ENCODE measurements at regions not wholly inside any gene's neighbourhood (a gene's known extent, or its start where the extent isn't known, plus 50 kb on each side); places are given as distances from the start of the nearest gene placed in this dataset.
"Not testable (repeated sequence)": the region's sequence is repeated elsewhere in the genome, so short reads cannot be mapped to it uniquely, and the experiment has no call there.

GRCh38 chr6:49321561-49322072 is 141.4 kb downstream of the MMUT start:
- no peaks in the 10 kb centered on the region for H3K36me3 ChIP-seq (ENCODE audit: control insufficient read depth in 1 of 2, insufficient read depth in 2 of 2, low read length in 2 of 2)
- H3K27ac ChIP-seq (ENCODE audit: low read depth, low read length) = no peak overlapping the region
- BruUV-seq (replicated peaks) = no TSS peak
- no peak for DNase-seq (ENCODE audit: low read depth, low spot score)
- intact Hi-C loops (cut with micrococcal nuclease) = no loop called here
- no peak overlapping the region for H3K4me3 ChIP-seq (replicated peaks in 1 of 2; ENCODE audit: low read depth in 1 of 2, low read length in 2 of 2)
- no peaks in the 10 kb centered on the region for H3K79me2 ChIP-seq (ENCODE audit: insufficient read depth, low read length)
- ChIA-PET RAD21 (ENCODE audit: low non-redundant PET in 1 of 2, low total read pairs in 2 of 2, uncharacterized antibody in 2 of 2, unreplicated experiment in 2 of 2) (no interaction called here), POLR2A (no interaction called here), CTCF (no interaction called here)
- H3K4me1 ChIP-seq (ENCODE audit: control insufficient read depth in 1 of 2, insufficient read depth in 2 of 2, low read length in 2 of 2) = peaks cover 0 to 10% of the 10 kb centered on the region in 2 experiments; a peak in 2 of 4 replicates
- no peaks in the 10 kb centered on the region for H3K27me3 ChIP-seq (ENCODE audit: insufficient read depth, low read length)
- ATAC-seq = no peak
- TF ChIP-seq ZFX (IDR thresholded peaks at IDR 0.05) = no peak
- no peak for TF ChIP-seq ATF3 (IDR thresholded peaks at IDR 0.05)
- TF ChIP-seq POLR2AphosphoS5 (IDR thresholded peaks at IDR 0.05; ENCODE audit: low read depth, low read length) = no peak
- no peak for TF ChIP-seq TCF7L2 (IDR thresholded peaks at IDR 0.05; ENCODE audit: borderline replicate concordance, extremely low read depth, insufficient read depth, insufficient read length)
- TF ChIP-seq SP1 (IDR thresholded peaks at IDR 0.05; ENCODE audit: low read depth) = no peak
- TF ChIP-seq JUND (IDR thresholded peaks at IDR 0.05) = no peak
- no peak overlapping the region for H3K9ac ChIP-seq (ENCODE audit: low read length)
- no peaks in the 10 kb centered on the region for H3K9me2 ChIP-seq (ENCODE audit: insufficient read depth)
- no peaks in the 10 kb centered on the region for H3K9me3 ChIP-seq (ENCODE audit: control insufficient read depth in 1 of 2, insufficient read depth in 1 of 2, low read depth in 1 of 2, low read length in 2 of 2)
- H3K4me2 ChIP-seq (ENCODE audit: low read length) = no peak overlapping the region
- no peak overlapping the region for H2AFZ ChIP-seq (ENCODE audit: low read depth, low read length, poor library complexity, severe bottlenecking)
- H4K20me1 ChIP-seq (ENCODE audit: insufficient read depth) = no peaks in the 10 kb centered on the region

- BruUV-seq (replicated peaks) = no TSS peak
- ATAC-seq = no peak
- Histone ChIP-seq H3K9ac (ENCODE audit: low read length) (no peak overlapping the region), H3K4me3 (replicated peaks in 1 of 2; ENCODE audit: low read depth in 1 of 2, low read length in 2 of 2) (no peak overlapping the region), H3K4me1 (ENCODE audit: control insufficient read depth in 1 of 2, insufficient read depth in 2 of 2, low read length in 2 of 2) (no peaks in the 10 kb centered on the region), H3K27ac (ENCODE audit: low read depth, low read length) (no peak overlapping the region), H3K36me3 (ENCODE audit: control insufficient read depth in 1 of 2, insufficient read depth in 2 of 2, low read length in 2 of 2) (no peaks in the 10 kb centered on the region), H4K20me1 (ENCODE audit: insufficient read depth) (no peaks in the 10 kb centered on the region), H3K9me3 (ENCODE audit: control insufficient read depth in 1 of 2, insufficient read depth in 1 of 2, low read depth in 1 of 2, low read length in 2 of 2) (no peaks in the 10 kb centered on the region), H3K79me2 (ENCODE audit: insufficient read depth, low read length) (no peaks in the 10 kb centered on the region), H2AFZ (ENCODE audit: low read depth, low read length, poor library complexity, severe bottlenecking) (no peak overlapping the region), H3K9me2 (ENCODE audit: insufficient read depth) (no peaks in the 10 kb centered on the region), H3K4me2 (ENCODE audit: low read length) (no peak overlapping the region), H3K27me3 (ENCODE audit: insufficient read depth, low read length) (no peaks in the 10 kb centered on the region)
- RAD21 ChIA-PET (ENCODE audit: low non-redundant PET in 1 of 2, low total read pairs in 2 of 2, uncharacterized antibody in 2 of 2, unreplicated experiment in 2 of 2) = no interaction called here
- CTCF ChIA-PET = no interaction called here
- POLR2A ChIA-PET = no interaction called here
- intact Hi-C loops (cut with micrococcal nuclease) = no loop called here
- TF ChIP-seq EZH2phosphoT487 (IDR thresholded peaks at IDR 0.05; ENCODE audit: borderline replicate concordance) (no peak), SP1 (IDR thresholded peaks at IDR 0.05; ENCODE audit: low read depth) (no peak), SIN3A (IDR thresholded peaks at IDR 0.05; ENCODE audit: low read depth) (no peak), POLR2A (IDR thresholded peaks at IDR 0.05; ENCODE audit: borderline replicate concordance, extremely low read depth, insufficient read depth, insufficient read length) (no peak), EZH2 (IDR thresholded peaks at IDR 0.05) (no peak), TCF7L2 (IDR thresholded peaks at IDR 0.05; ENCODE audit: borderline replicate concordance, extremely low read depth, insufficient read depth, insufficient read length) (no peak), CTCF (IDR thresholded peaks at IDR 0.05 in 2 of 3, conservative IDR thresholded peaks at IDR 0.05 in 1 of 3; ENCODE audit: borderline replicate concordance in 1 of 3, insufficient read depth in 1 of 3, low read depth in 2 of 3, low read length in 2 of 3) (no peak)
- DNase-seq (ENCODE audit: low read depth, low spot score) = no peak
Observed at GRCh38 chr6:49305010-49305409, 158.0 kb downstream of the MMUT start.

- H3K79me2 ChIP-seq (ENCODE audit: insufficient read depth, low read length); ATAC-seq; H3K27ac ChIP-seq (ENCODE audit: low read depth, low read length); H4K20me1 ChIP-seq (ENCODE audit: insufficient read depth); H3K27me3 ChIP-seq (ENCODE audit: insufficient read depth, low read length); H3K9me2 ChIP-seq (ENCODE audit: insufficient read depth); CTCF ChIA-PET; BruUV-seq (replicated peaks); DNase-seq (ENCODE audit: low read depth, low spot score); intact Hi-C loops (cut with micrococcal nuclease); H2AFZ ChIP-seq (ENCODE audit: low read depth, low read length, poor library complexity, severe bottlenecking); H3K4me2 ChIP-seq (ENCODE audit: low read length); H3K4me1 ChIP-seq (ENCODE audit: control insufficient read depth in 1 of 2, insufficient read depth in 2 of 2, low read length in 2 of 2); H3K36me3 ChIP-seq (ENCODE audit: control insufficient read depth in 1 of 2, insufficient read depth in 2 of 2, low read length in 2 of 2); H3K9ac ChIP-seq (ENCODE audit: low read length); RAD21 ChIA-PET (ENCODE audit: low non-redundant PET in 1 of 2, low total read pairs in 2 of 2, uncharacterized antibody in 2 of 2, unreplicated experiment in 2 of 2); POLR2A ChIA-PET; H3K9me3 ChIP-seq (ENCODE audit: control insufficient read depth in 1 of 2, insufficient read depth in 1 of 2, low read depth in 1 of 2, low read length in 2 of 2); H3K4me3 ChIP-seq (replicated peaks in 1 of 2; ENCODE audit: low read depth in 1 of 2, low read length in 2 of 2): not testable (repeated sequence)
Observed at GRCh38 chr6:49304393-49304792, 158.7 kb downstream of the MMUT start.
